Upper lobe of left lung (tissue), 6 donors: ENCODE measurements at regions not wholly inside any gene's neighbourhood (a gene's known extent, or its start where the extent isn't known, plus 50 kb on each side); places are given as distances from the start of the nearest gene placed in this dataset.
A peak's percentile ranks its signal among the peaks of the same experiment; 100 is the strongest.

Experiments used
- ATAC-seq, 2 donors: fragments of 200-7000 bp; cut with Tn5 transposase; one replicate each; pipeline ENCODE4 v1.9.1; 2022; ENCODE audit warnings: mild to moderate bottlenecking in 2 of 2, moderate library complexity in 2 of 2; ENCODE audit not compliant: low FRiP score in 2 of 2
- DNase-seq, 2 donors: peaks; one replicate each; pipeline ENCODE4 v3.0.0-alpha.2; 2019 to 2020
- H3K27ac ChIP-seq, 4 donors: fragments of 200-600 bp; sonication (generic); one replicate each; pipeline ENCODE4 v1.5.1; 2016 to 2019
- H3K27me3 ChIP-seq, 4 donors: fragments of 200-600 bp; sonication (generic); one replicate each; pipeline ENCODE4 v1.5.1; 2017 to 2019
- H3K36me3 ChIP-seq, 4 donors: fragments of 200-600 bp; sonication (generic); one replicate each; pipeline ENCODE4 v1.5.1; 2016 to 2019
- H3K4me1 ChIP-seq, 4 donors: fragments of 200-600 bp; sonication (generic); one replicate each; pipeline ENCODE4 v1.5.1; 2018 to 2019
- H3K4me3 ChIP-seq, 4 donors: fragments of 200-600 bp; sonication (generic); one replicate each; pipeline ENCODE4 v1.5.1; 2017 to 2019; ENCODE audit warnings: mild to moderate bottlenecking in 2 of 4, moderate library complexity in 1 of 4
- H3K9me3 ChIP-seq, 4 donors: fragments of 200-600 bp; sonication (generic); one replicate each; pipeline ENCODE4 v1.5.1; 2018 to 2019
- EP300 ChIP-seq, 4 donors: sonication (generic); formaldehyde crosslinking; IDR thresholded peaks; one replicate each; pipeline ENCODE4 v1.5.1; 2017; ENCODE audit warnings: antibody characterized with exemption in 4 of 4, control low read depth in 2 of 4
- POLR2A ChIP-seq, 4 donors: fragments of 450-650 bp; IDR thresholded peaks; one replicate each; pipeline ENCODE4 v1.5.1; 2016 to 2017; ENCODE audit warnings: antibody characterized with exemption in 4 of 4, mild to moderate bottlenecking in 2 of 4
- POLR2AphosphoS5 ChIP-seq, 2 donors: sonication (generic); formaldehyde crosslinking; IDR thresholded peaks; one replicate each; pipeline ENCODE4 v1.5.1; 2017; ENCODE audit warnings: antibody characterized with exemption in 2 of 2
- WGBS, 2 donors: methylation state at CpG; one replicate each; pipeline ENCODE4 v1.1.5; 2017 to 2018; 5-methylcytosine and 5-hydroxymethylcytosine counted together
- TF ChIP-seq, protein P1 (sequence below), 6 experiments: fragments of 450-650 bp in 4 of 6; fragments of 200-600 bp in 2 of 6; sonication (generic) in 2 of 6; IDR thresholded peaks; one replicate each; pipeline ENCODE4 v1.5.1; 2016 to 2019; ENCODE audit warnings: antibody characterized with exemption in 6 of 6
- donor health status: DM: no; HTN: no; CAD: no; lungs with moderate emphysema.
- donor health status: DM: no; HTN: yes; CAD: no; lungs with severe emphysema.

GRCh38 chr7:93736668-93737369 is 153.7 kb downstream of the TFPI2 start:
- Histone ChIP-seq H3K4me3 (no peak overlapping the region), H3K9me3 (no peaks in the 10 kb centered on the region), H3K36me3 (no peaks in the 10 kb centered on the region), H3K27me3 (no peaks in the 10 kb centered on the region), H3K27ac (no peak overlapping the region), H3K4me1 (no peaks in the 10 kb centered on the region)
- no peak for DNase-seq
- WGBS, 2 donors: 55 to 73% methylated on average over 2 of the region's 2 CpGs
- TF ChIP-seq POLR2A (IDR thresholded peaks at IDR 0.05) (no peak), POLR2AphosphoS5 (IDR thresholded peaks at IDR 0.05) (no peak)
- TF ChIP-seq, protein P1, sequence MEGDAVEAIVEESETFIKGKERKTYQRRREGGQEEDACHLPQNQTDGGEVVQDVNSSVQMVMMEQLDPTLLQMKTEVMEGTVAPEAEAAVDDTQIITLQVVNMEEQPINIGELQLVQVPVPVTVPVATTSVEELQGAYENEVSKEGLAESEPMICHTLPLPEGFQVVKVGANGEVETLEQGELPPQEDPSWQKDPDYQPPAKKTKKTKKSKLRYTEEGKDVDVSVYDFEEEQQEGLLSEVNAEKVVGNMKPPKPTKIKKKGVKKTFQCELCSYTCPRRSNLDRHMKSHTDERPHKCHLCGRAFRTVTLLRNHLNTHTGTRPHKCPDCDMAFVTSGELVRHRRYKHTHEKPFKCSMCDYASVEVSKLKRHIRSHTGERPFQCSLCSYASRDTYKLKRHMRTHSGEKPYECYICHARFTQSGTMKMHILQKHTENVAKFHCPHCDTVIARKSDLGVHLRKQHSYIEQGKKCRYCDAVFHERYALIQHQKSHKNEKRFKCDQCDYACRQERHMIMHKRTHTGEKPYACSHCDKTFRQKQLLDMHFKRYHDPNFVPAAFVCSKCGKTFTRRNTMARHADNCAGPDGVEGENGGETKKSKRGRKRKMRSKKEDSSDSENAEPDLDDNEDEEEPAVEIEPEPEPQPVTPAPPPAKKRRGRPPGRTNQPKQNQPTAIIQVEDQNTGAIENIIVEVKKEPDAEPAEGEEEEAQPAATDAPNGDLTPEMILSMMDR (IDR thresholded peaks at IDR 0.05): no peak
- ATAC-seq: no peak

DNA sequence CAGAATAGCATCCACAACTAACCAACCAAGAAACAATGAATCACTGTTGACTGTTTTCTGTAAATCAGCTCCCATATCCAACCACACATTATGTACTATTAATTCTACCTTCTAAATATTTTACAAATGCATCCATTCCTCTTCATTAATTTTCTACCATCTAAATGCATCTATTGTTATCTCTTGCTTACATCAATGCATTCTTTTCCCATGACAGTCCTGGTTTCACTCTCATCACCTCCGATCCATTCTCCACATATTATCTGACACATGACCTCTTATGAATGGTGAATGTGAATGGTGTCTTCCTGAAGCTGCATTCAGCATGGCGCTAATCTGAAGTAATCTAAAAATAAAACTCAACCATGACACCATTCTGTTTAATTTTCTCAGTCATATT is 153.8 kb upstream of the CALCR start:
- TF ChIP-seq EP300 (IDR thresholded peaks at IDR 0.05) (no peak), POLR2A (IDR thresholded peaks at IDR 0.05) (no peak), POLR2AphosphoS5 (IDR thresholded peaks at IDR 0.05) (no peak)
- TF ChIP-seq, protein P1 (IDR thresholded peaks at IDR 0.05): no peak
- no peak overlapping the region for H3K4me3 ChIP-seq
- DNase-seq (no peak), ATAC-seq (no peak)
- no peaks in the 10 kb centered on the region for H3K9me3 ChIP-seq
- 70 to 89% methylated on average over 2 of the region's 2 CpGs for WGBS, 2 donors
- H3K27ac ChIP-seq: no peak overlapping the region
- H3K4me1 ChIP-seq: no peaks in the 10 kb centered on the region
- no peaks in the 10 kb centered on the region for H3K36me3 ChIP-seq
- H3K27me3 ChIP-seq: no peaks in the 10 kb centered on the region

- ATAC-seq (no peak), DNase-seq (no peak)
- no peaks in the 10 kb centered on the region for H3K27me3 ChIP-seq
- no peak overlapping the region for H3K27ac ChIP-seq
- no peaks in the 10 kb centered on the region for H3K36me3 ChIP-seq
- H3K4me3 ChIP-seq: no peak overlapping the region
- H3K4me1 ChIP-seq: no peaks in the 10 kb centered on the region
- H3K9me3 ChIP-seq: no peaks in the 10 kb centered on the region
- TF ChIP-seq, protein P1 (IDR thresholded peaks at IDR 0.05): no peak
- TF ChIP-seq POLR2AphosphoS5 (IDR thresholded peaks at IDR 0.05) (no peak), POLR2A (IDR thresholded peaks at IDR 0.05) (no peak), EP300 (IDR thresholded peaks at IDR 0.05) (no peak)
- WGBS, 2 donors: 89 to 91% methylated on average over 4 of the region's 4 CpGs
Observed at GRCh38 chr7:93725954-93726353, 151.4 kb upstream of the CALCR start.

- WGBS, 2 donors: 61 to 64% methylated on average over 3 of the region's 3 CpGs
Observed at GRCh38 chr7:93723424-93724124, 149.1 kb upstream of the CALCR start.

More at GRCh38 chr7:93723424-93724124, 149.1 kb upstream of the CALCR start:
- no peak for TF ChIP-seq POLR2AphosphoS5 (IDR thresholded peaks at IDR 0.05)
- TF ChIP-seq EP300 (IDR thresholded peaks at IDR 0.05): no peak
- TF ChIP-seq, protein P1 (IDR thresholded peaks at IDR 0.05): no peak
- TF ChIP-seq POLR2A (IDR thresholded peaks at IDR 0.05): no peak
- DNase-seq: no peak
- peak in 1 of 2 donors; percentile 43 for ATAC-seq
- Histone ChIP-seq H3K4me3 (no peak overlapping the region), H3K27ac (no peak overlapping the region), H3K27me3 (no peaks in the 10 kb centered on the region), H3K4me1 (no peaks in the 10 kb centered on the region), H3K36me3 (no peaks in the 10 kb centered on the region), H3K9me3 (no peaks in the 10 kb centered on the region)
